SK-N-DZ (cell line): ENCODE measurements at regions not wholly inside any gene's neighbourhood (a gene's known extent, or its start where the extent isn't known, plus 50 kb on each side); places are given as distances from the start of the nearest gene placed in this dataset.

Experiments
- DNase-seq: peaks from one replicate; pipeline ENCODE4 v3.0.0-alpha.2; 2015; ENCODE audit warnings: low spot score

GRCh38 chr4:19722404-19722803 is 529.3 kb upstream of the SLIT2 start:
- no peak for DNase-seq

- DNase-seq, result no peak
Observed at GRCh38 chr4:19721587-19721986, 530.1 kb upstream of the SLIT2 start.

- DNase-seq, result no peak
Observed at GRCh38 chr4:19720610-19721009, 531.1 kb upstream of the SLIT2 start.

- no peak for DNase-seq
Observed at GRCh38 chr4:19720190-19720589, 531.5 kb upstream of the SLIT2 start.

GRCh38 chr4:19711871-19712270 is 539.8 kb upstream of the SLIT2 start:
- no peak for DNase-seq

GRCh38 chr4:19707876-19708275 is 543.8 kb upstream of the SLIT2 start:
- no peak for DNase-seq

GRCh38 chr4:19703391-19703790 is 548.3 kb upstream of the SLIT2 start:
- no peak for DNase-seq

GRCh38 chr4:19700992-19701391 is 550.7 kb upstream of the SLIT2 start:
- DNase-seq, result no peak

- DNase-seq, result no peak
Observed at GRCh38 chr4:19698961-19699360, 552.7 kb upstream of the SLIT2 start.

GRCh38 chr4:19694812-19695211 is 556.9 kb upstream of the SLIT2 start:
- no peak for DNase-seq

- DNase-seq, result peak; percentile 86
Observed at GRCh38 chr4:19693936-19694570, 557.7 kb upstream of the SLIT2 start.

- DNase-seq, result no peak
Observed at GRCh38 chr4:19689511-19689910, 562.2 kb upstream of the SLIT2 start.

- DNase-seq, result no peak
Observed at GRCh38 chr4:19686456-19686855, 565.2 kb upstream of the SLIT2 start.

GRCh38 chr4:19684084-19684483 is 567.6 kb upstream of the SLIT2 start:
- no peak for DNase-seq

GRCh38 chr4:19683426-19683825 is 568.3 kb upstream of the SLIT2 start:
- DNase-seq, result no peak

- no peak for DNase-seq
Observed at GRCh38 chr4:19677211-19677610, 574.5 kb upstream of the SLIT2 start.

- DNase-seq, result no peak
Observed at GRCh38 chr4:19675172-19675811, 576.4 kb upstream of the SLIT2 start.

- DNase-seq, result no peak
Observed at GRCh38 chr4:19659101-19659500, 592.6 kb upstream of the SLIT2 start.

- DNase-seq, result no peak
Observed at GRCh38 chr4:19657856-19658255, 593.8 kb upstream of the SLIT2 start.

GRCh38 chr4:19655666-19656065 is 596.0 kb upstream of the SLIT2 start:
- no peak for DNase-seq

- DNase-seq, result no peak
Observed at GRCh38 chr4:19650903-19651864, 600.5 kb upstream of the SLIT2 start.

- DNase-seq, result no peak
Observed at GRCh38 chr4:19645589-19645988, 606.1 kb upstream of the SLIT2 start.
